ENCODE measurements at regions not wholly inside any gene's neighbourhood (a gene's known extent, or its start where the extent isn't known, plus 50 kb on each side); places are given as distances from the start of the nearest gene placed in this dataset.

GRCh38 chr10:1933215-1933614, 195.9 kb upstream of the ADARB2 start:
- Histone ChIP-seq H3K36me3 (no peaks in the 10 kb centered on the region; a peak in 1 of 22 replicates), H3K4me3 (no peak overlapping the region), H3K27me3 (no peaks in the 10 kb centered on the region), H3K9me3 (replicated peaks in 1 of 11) (peaks cover 4 to 21% (median 15%) of the 10 kb centered on the region in 11 experiments; a peak in 19 of 22 replicates), H3K4me2 (no peak overlapping the region), H3K27ac (no peak overlapping the region), H3K4me1 (peaks cover 5 to 33% (median 20%) of the 10 kb centered on the region in 10 experiments), H4K20me1 (no peaks in the 10 kb centered on the region), H3K9ac (no peak overlapping the region)
- TF ChIP-seq Cebpa-rat (IDR thresholded peaks at IDR 0.05) = no peak

- no peak overlapping the region for H3K4me3 ChIP-seq
- H3K27ac ChIP-seq = no peak overlapping the region
- no peak for TF ChIP-seq Cebpa-rat (IDR thresholded peaks at IDR 0.05)
- H3K27me3 ChIP-seq = no peaks in the 10 kb centered on the region
- peaks cover 4 to 21% (median 15%) of the 10 kb centered on the region in 11 experiments; a peak in 19 of 22 replicates for H3K9me3 ChIP-seq (replicated peaks in 1 of 11)
- H3K4me2 ChIP-seq = peak overlapping the region in 6 of 11 experiments; percentile 2 to 38 (median 17); a peak in 6 of 22 replicates
- no peak overlapping the region; a peak in 1 of 22 replicates for H3K9ac ChIP-seq
- H3K4me1 ChIP-seq = peaks cover 4 to 30% (median 18%) of the 10 kb centered on the region in 10 experiments; a peak in 15 of 20 replicates
- H3K36me3 ChIP-seq = no peaks in the 10 kb centered on the region; a peak in 1 of 22 replicates
- H4K20me1 ChIP-seq = no peaks in the 10 kb centered on the region
These were observed 195.4 kb upstream of the ADARB2 start for GRCh38 chr10:1932692-1933094.

GRCh38 chr10:1928606-1929005, 191.3 kb upstream of the ADARB2 start:
- peak overlapping the region in 1 of 11 experiments; percentile 5; a peak in 2 of 22 replicates for H3K4me2 ChIP-seq
- H3K4me3 ChIP-seq = no peak overlapping the region
- H3K27ac ChIP-seq = no peak overlapping the region
- H3K4me1 ChIP-seq = peaks cover 4 to 23% (median 16%) of the 10 kb centered on the region in 10 experiments; a peak in 18 of 20 replicates
- H4K20me1 ChIP-seq = no peaks in the 10 kb centered on the region
- H3K9ac ChIP-seq = no peak overlapping the region
- H3K27me3 ChIP-seq = no peaks in the 10 kb centered on the region
- H3K36me3 ChIP-seq = no peaks in the 10 kb centered on the region
- H3K9me3 ChIP-seq (replicated peaks in 1 of 11) = peaks cover 0 to 5% (median 0%) of the 10 kb centered on the region in 11 experiments; a peak in 1 of 22 replicates
- no peak for TF ChIP-seq Cebpa-rat (IDR thresholded peaks at IDR 0.05)

GRCh38 chr10:1923998-1924397, 186.7 kb upstream of the ADARB2 start:
- peak overlapping the region in 10 of 11 experiments; percentile 14 to 75 (median 48); a peak in 16 of 22 replicates for H3K4me2 ChIP-seq
- no peaks in the 10 kb centered on the region for H3K36me3 ChIP-seq
- H3K27me3 ChIP-seq = no peaks in the 10 kb centered on the region
- H3K9ac ChIP-seq = peak overlapping the region in 1 of 11 experiments; percentile 3; a peak in 1 of 22 replicates
- peaks cover 0 to 21% (median 18%) of the 10 kb centered on the region in 10 experiments; a peak in 17 of 20 replicates for H3K4me1 ChIP-seq
- peaks cover 0 to 5% (median 0%) of the 10 kb centered on the region in 11 experiments; a peak in 1 of 22 replicates for H3K9me3 ChIP-seq (replicated peaks in 1 of 11)
- no peak for TF ChIP-seq Cebpa-rat (IDR thresholded peaks at IDR 0.05)
- no peaks in the 10 kb centered on the region for H4K20me1 ChIP-seq
- H3K4me3 ChIP-seq = no peak overlapping the region
- H3K27ac ChIP-seq = no peak overlapping the region

GRCh38 chr10:1923586-1923985, 186.3 kb upstream of the ADARB2 start:
- Histone ChIP-seq H3K4me1 (peaks cover 0 to 20% (median 16%) of the 10 kb centered on the region in 10 experiments; a peak in 16 of 20 replicates), H3K27me3 (no peaks in the 10 kb centered on the region), H3K4me2 (peak overlapping the region in 10 of 11 experiments; percentile 14 to 75 (median 48); a peak in 18 of 22 replicates), H4K20me1 (no peaks in the 10 kb centered on the region), H3K4me3 (no peak overlapping the region), H3K9ac (peak overlapping the region in 1 of 11 experiments; percentile 3; a peak in 1 of 22 replicates), H3K36me3 (no peaks in the 10 kb centered on the region), H3K27ac (no peak overlapping the region), H3K9me3 (replicated peaks in 1 of 11) (peaks cover 0 to 5% (median 0%) of the 10 kb centered on the region in 11 experiments; a peak in 1 of 22 replicates)
- no peak for TF ChIP-seq Cebpa-rat (IDR thresholded peaks at IDR 0.05)

GRCh38 chr10:1920941-1921340, 183.6 kb upstream of the ADARB2 start:
- no peaks in the 10 kb centered on the region for H3K27me3 ChIP-seq
- H3K9me3 ChIP-seq (replicated peaks in 1 of 11) = peaks cover 0 to 12% (median 0%) of the 10 kb centered on the region in 11 experiments; a peak in 3 of 22 replicates
- no peak overlapping the region for H3K9ac ChIP-seq
- H4K20me1 ChIP-seq = no peaks in the 10 kb centered on the region
- H3K27ac ChIP-seq = no peak overlapping the region
- peaks cover 0 to 20% (median 15%) of the 10 kb centered on the region in 10 experiments; a peak in 16 of 20 replicates for H3K4me1 ChIP-seq
- no peaks in the 10 kb centered on the region for H3K36me3 ChIP-seq
- no peak for TF ChIP-seq Cebpa-rat (IDR thresholded peaks at IDR 0.05)
- H3K4me2 ChIP-seq = no peak overlapping the region
- H3K4me3 ChIP-seq = no peak overlapping the region

- no peak overlapping the region for H3K9ac ChIP-seq
- H3K4me2 ChIP-seq = no peak overlapping the region
- no peaks in the 10 kb centered on the region for H3K36me3 ChIP-seq
- H3K4me3 ChIP-seq = no peak overlapping the region
- H3K9me3 ChIP-seq (replicated peaks in 1 of 11) = peaks cover 0 to 12% (median 0%) of the 10 kb centered on the region in 11 experiments; a peak in 3 of 22 replicates
- no peak overlapping the region for H3K27ac ChIP-seq
- no peak for TF ChIP-seq Cebpa-rat (IDR thresholded peaks at IDR 0.05)
- peaks cover 0 to 20% (median 15%) of the 10 kb centered on the region in 10 experiments; a peak in 16 of 20 replicates for H3K4me1 ChIP-seq
- H4K20me1 ChIP-seq = no peaks in the 10 kb centered on the region
- H3K27me3 ChIP-seq = no peaks in the 10 kb centered on the region
These were observed 182.8 kb upstream of the ADARB2 start for GRCh38 chr10:1920127-1920526.

- no peak overlapping the region for H3K4me3 ChIP-seq
- H3K4me2 ChIP-seq = no peak overlapping the region
- no peak overlapping the region for H3K9ac ChIP-seq
- no peak overlapping the region for H3K27ac ChIP-seq
- H3K4me1 ChIP-seq = no peaks in the 10 kb centered on the region
- H3K9me3 ChIP-seq (replicated peaks in 1 of 11) = no peaks in the 10 kb centered on the region
- no peaks in the 10 kb centered on the region for H3K36me3 ChIP-seq
- H3K27me3 ChIP-seq = no peaks in the 10 kb centered on the region
- H4K20me1 ChIP-seq = no peaks in the 10 kb centered on the region
- TF ChIP-seq Cebpa-rat (IDR thresholded peaks at IDR 0.05) = no peak
These were observed 174.4 kb upstream of the ADARB2 start for GRCh38 chr10:1911771-1912170.

GRCh38 chr10:1903982-1904381, 166.7 kb upstream of the ADARB2 start:
- H3K36me3 ChIP-seq = no peaks in the 10 kb centered on the region

GRCh38 chr10:1896153-1896552, 158.8 kb upstream of the ADARB2 start:
- Histone ChIP-seq H3K36me3 (no peaks in the 10 kb centered on the region), H3K4me3 (no peak overlapping the region), H3K4me2 (no peak overlapping the region), H3K9me3 (replicated peaks in 1 of 11) (peaks cover 0 to 16% (median 5%) of the 10 kb centered on the region in 11 experiments; a peak in 13 of 22 replicates), H4K20me1 (no peaks in the 10 kb centered on the region), H3K27ac (no peak overlapping the region), H3K27me3 (no peaks in the 10 kb centered on the region), H3K9ac (no peak overlapping the region), H3K4me1 (no peaks in the 10 kb centered on the region)
- no peak for TF ChIP-seq Cebpa-rat (IDR thresholded peaks at IDR 0.05)

More at GRCh38 chr10:1903982-1904381, 166.7 kb upstream of the ADARB2 start:
- H3K9ac ChIP-seq = no peak overlapping the region
- no peak overlapping the region for H3K4me3 ChIP-seq
- H3K9me3 ChIP-seq (replicated peaks in 1 of 11) = peaks cover 0 to 21% (median 15%) of the 10 kb centered on the region in 11 experiments; a peak in 13 of 22 replicates
- H3K4me1 ChIP-seq = no peaks in the 10 kb centered on the region
- no peak for TF ChIP-seq Cebpa-rat (IDR thresholded peaks at IDR 0.05)
- no peak overlapping the region for H3K27ac ChIP-seq
- H4K20me1 ChIP-seq = no peaks in the 10 kb centered on the region
- no peaks in the 10 kb centered on the region for H3K27me3 ChIP-seq
- no peak overlapping the region for H3K4me2 ChIP-seq

All from BLaER1 treated with 17β-estradiol and CSF1 and Interleukin-3, amounts not matched to agents 10 nM and 100 nM (cell line).